Mucosa of descending colon (tissue), 3 donors: ENCODE measurements at regions not wholly inside any gene's neighbourhood (a gene's known extent, or its start where the extent isn't known, plus 50 kb on each side); places are given as distances from the start of the nearest gene placed in this dataset.

Experiments used
- ATAC-seq: fragments of 200-7000 bp; cut with Tn5 transposase; one replicate; pipeline ENCODE4 v1.9.1; 2020; ENCODE audit warnings: mild to moderate bottlenecking, moderate library complexity
- DNase-seq, 3 donors: peaks; one replicate each; pipeline ENCODE4 v3.0.0-alpha.2; 2020
- H3K36me3 ChIP-seq: fragments of 200-600 bp; one replicate; pipeline ENCODE4 v1.8.0; 2021; ENCODE audit warnings: low read depth, mild to moderate bottlenecking
- H3K4me1 ChIP-seq: fragments of 200-600 bp; one replicate; pipeline ENCODE4 v1.8.0; 2021; ENCODE audit warnings: low read depth, mild to moderate bottlenecking
- H3K4me3 ChIP-seq: fragments of 200-600 bp; one replicate; pipeline ENCODE4 v1.8.0; 2021; ENCODE audit warnings: mild to moderate bottlenecking
- H3K9me3 ChIP-seq: fragments of 200-600 bp; one replicate; pipeline ENCODE4 v1.8.0; 2021; ENCODE audit warnings: mild to moderate bottlenecking
- CTCF ChIP-seq: fragments of 200-600 bp; IDR thresholded peaks from one replicate; pipeline ENCODE4 v1.8.0; 2022; ENCODE audit warnings: antibody characterized with exemption, mild to moderate bottlenecking
- intact Hi-C, 2 donors: fragments of 100-400 bp; cut with DNase I in 1 of 2; cut with micrococcal nuclease in 1 of 2; formaldehyde crosslinking; loops; one replicate each; pipeline versions ENCODE4 v1.11.0 to v1.11.1; 2022; cut with DNase I, micrococcal nuclease
- donor health status: DM: no; HTN: no; CAD: no; lungs with moderate emphysema.
- donor health status: DM: no; HTN: no; CAD: no.
- donor health status: DM: no; HTN: yes; CAD: no.

- Histone ChIP-seq H3K9me3 (no peaks in the 10 kb centered on the region), H3K36me3 (no peaks in the 10 kb centered on the region), H3K4me3 (no peak overlapping the region), H3K4me1 (no peaks in the 10 kb centered on the region)
- intact Hi-C loops: no loop called here
- ATAC-seq: no peak
- no peak for TF ChIP-seq CTCF
- no peak for DNase-seq
These were observed 115.2 kb upstream of the LAMA2 start for GRCh38 chr6:128767705-128768104.

GRCh38 chr6:128767150-128767549 is 115.8 kb upstream of the LAMA2 start:
- no peaks in the 10 kb centered on the region for H3K9me3 ChIP-seq
- H3K4me3 ChIP-seq: no peak overlapping the region
- H3K36me3 ChIP-seq: no peaks in the 10 kb centered on the region
- TF ChIP-seq CTCF: no peak
- H3K4me1 ChIP-seq: no peaks in the 10 kb centered on the region
- ATAC-seq: no peak
- DNase-seq: no peak
- intact Hi-C loops: no loop called here

GRCh38 chr6:128763599-128764300 is 119.2 kb upstream of the LAMA2 start:
- TF ChIP-seq CTCF: no peak
- H3K4me1 ChIP-seq: no peaks in the 10 kb centered on the region
- H3K4me3 ChIP-seq: no peak overlapping the region
- intact Hi-C loops: no loop called here
- no peaks in the 10 kb centered on the region for H3K9me3 ChIP-seq
- no peak for DNase-seq
- no peaks in the 10 kb centered on the region for H3K36me3 ChIP-seq
- no peak for ATAC-seq

- ATAC-seq: no peak
- Histone ChIP-seq H3K4me3 (no peak overlapping the region), H3K9me3 (no peaks in the 10 kb centered on the region), H3K4me1 (no peaks in the 10 kb centered on the region), H3K36me3 (no peaks in the 10 kb centered on the region)
- intact Hi-C loops: no loop called here
- no peak for DNase-seq
- TF ChIP-seq CTCF: no peak
These were observed 123.0 kb upstream of the LAMA2 start for GRCh38 chr6:128759901-128760300.

- H3K4me1 ChIP-seq: no peaks in the 10 kb centered on the region
- no peaks in the 10 kb centered on the region for H3K36me3 ChIP-seq
- DNase-seq: no peak
- H3K9me3 ChIP-seq: no peaks in the 10 kb centered on the region
- intact Hi-C loops: no loop called here
- no peak overlapping the region for H3K4me3 ChIP-seq
- no peak for ATAC-seq
- no peak for TF ChIP-seq CTCF
These were observed 123.5 kb upstream of the LAMA2 start for GRCh38 chr6:128759447-128759846.

DNA sequence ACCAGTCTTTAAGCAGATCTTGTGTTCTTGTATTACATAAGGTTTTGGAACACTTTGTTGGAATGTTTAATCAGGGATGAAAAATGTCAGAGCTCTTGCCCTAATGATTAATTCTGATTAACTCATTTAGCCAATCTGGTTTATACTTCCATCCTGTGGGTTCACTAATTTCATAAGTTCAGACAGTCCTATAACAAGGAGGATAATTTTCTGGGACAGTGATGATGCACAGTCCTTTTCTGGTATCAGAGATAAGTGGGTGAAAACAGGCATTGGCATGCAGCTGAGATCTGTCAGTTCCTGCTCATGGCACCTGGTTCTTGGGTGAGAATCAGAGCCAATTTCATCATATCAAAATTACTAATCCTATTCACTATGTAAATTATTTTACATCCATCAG is 125.0 kb upstream of the LAMA2 start:
- no peak for DNase-seq

More for the DNA sequence above, 125.0 kb upstream of the LAMA2 start:
- Histone ChIP-seq H3K9me3 (no peaks in the 10 kb centered on the region), H3K4me3 (no peak overlapping the region), H3K36me3 (no peaks in the 10 kb centered on the region), H3K4me1 (no peaks in the 10 kb centered on the region)
- TF ChIP-seq CTCF: no peak
- ATAC-seq: no peak
- intact Hi-C loops: no loop called here
